ENCODE measurements at regions not wholly inside any gene's neighbourhood (a gene's known extent, or its start where the extent isn't known, plus 50 kb on each side); places are given as distances from the start of the nearest gene placed in this dataset.

DNA sequence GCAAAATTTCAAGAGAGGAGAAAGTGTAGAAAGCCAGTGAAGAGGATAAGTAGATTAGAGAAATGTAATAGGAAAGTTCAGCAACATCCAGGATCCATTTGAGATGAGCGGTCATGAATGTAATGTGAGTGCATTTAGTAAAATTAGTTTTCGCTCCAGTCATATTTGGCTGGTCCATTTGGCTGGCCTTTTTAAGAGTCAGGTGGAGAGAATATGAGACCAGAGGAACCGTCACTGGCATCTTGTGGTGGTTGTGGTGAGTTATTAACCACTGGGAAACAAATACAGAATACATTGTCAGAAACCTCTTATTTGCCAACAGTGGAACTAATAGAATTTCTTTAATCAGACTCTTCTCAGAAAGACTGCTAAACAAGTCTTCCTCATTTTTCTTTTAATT, 1064.3 kb upstream of the CDH2 start:
- CTCF ChIA-PET, result no interaction called here
- Mint-ChIP-seq H3K27ac (no peak overlapping the region), H3K9me3 (peaks cover 7% of the 10 kb centered on the region), H3K36me3 (ENCODE audit: low read depth) (no peaks in the 10 kb centered on the region), H3K27me3 (ENCODE audit: low read depth) (no peaks in the 10 kb centered on the region), H3K4me3 (no peak overlapping the region), H3K4me1 (ENCODE audit: low read depth) (no peaks in the 10 kb centered on the region)
- no peak for DNase-seq
- intact Hi-C loops (cut with micrococcal nuclease), result no loop called here

DNA sequence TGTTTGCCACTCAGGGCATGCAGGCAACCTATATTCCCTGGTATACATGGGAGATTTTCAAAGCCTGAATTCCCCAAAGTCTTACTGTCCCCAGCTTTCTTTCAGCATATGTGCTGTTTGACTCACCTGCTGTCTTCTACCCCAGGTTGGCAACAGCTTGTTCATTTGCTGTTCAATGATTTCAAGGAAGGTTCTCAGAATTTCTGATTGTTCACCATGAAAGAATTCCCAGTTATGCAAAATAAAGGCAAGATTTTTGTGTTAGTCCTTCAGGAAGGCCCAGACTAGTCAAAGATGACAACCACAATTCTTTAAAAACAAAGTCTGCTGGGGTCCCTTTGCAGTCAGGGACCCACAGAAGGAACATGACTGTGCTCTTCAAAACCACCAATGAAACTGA, 1057.8 kb upstream of the CDH2 start:
- no peaks in the 10 kb centered on the region for H3K4me1 Mint-ChIP-seq (ENCODE audit: low read depth)
- CTCF ChIA-PET, result no interaction called here
- no peaks in the 10 kb centered on the region for H3K27me3 Mint-ChIP-seq (ENCODE audit: low read depth)
- intact Hi-C loops (cut with micrococcal nuclease), result no loop called here
- H3K27ac Mint-ChIP-seq, result no peak overlapping the region
- no peak overlapping the region for H3K4me3 Mint-ChIP-seq
- H3K9me3 Mint-ChIP-seq, result peaks cover 14% of the 10 kb centered on the region
- DNase-seq, result no peak
- no peaks in the 10 kb centered on the region for H3K36me3 Mint-ChIP-seq (ENCODE audit: low read depth)

GRCh38 chr18:29226213-29226612, 1049.3 kb upstream of the CDH2 start:
- Mint-ChIP-seq H3K27me3 (ENCODE audit: low read depth) (no peaks in the 10 kb centered on the region), H3K9me3 (peaks cover 12% of the 10 kb centered on the region), H3K27ac (no peak overlapping the region), H3K4me1 (ENCODE audit: low read depth) (no peaks in the 10 kb centered on the region), H3K4me3 (no peak overlapping the region), H3K36me3 (ENCODE audit: low read depth) (no peaks in the 10 kb centered on the region)
- no peak for DNase-seq
- intact Hi-C loops (cut with micrococcal nuclease), result no loop called here
- CTCF ChIA-PET, result no interaction called here

- no peaks in the 10 kb centered on the region for H3K27me3 Mint-ChIP-seq (ENCODE audit: low read depth)
- CTCF ChIA-PET, result no interaction called here
- no peak overlapping the region for H3K27ac Mint-ChIP-seq
- no peaks in the 10 kb centered on the region for H3K4me1 Mint-ChIP-seq (ENCODE audit: low read depth)
- peaks cover 13% of the 10 kb centered on the region for H3K9me3 Mint-ChIP-seq
- DNase-seq, result no peak
- H3K36me3 Mint-ChIP-seq (ENCODE audit: low read depth), result no peaks in the 10 kb centered on the region
- no peak overlapping the region for H3K4me3 Mint-ChIP-seq
- intact Hi-C loops (cut with micrococcal nuclease), result no loop called here
Measured at GRCh38 chr18:29225351-29225750, 1048.4 kb upstream of the CDH2 start.

- Mint-ChIP-seq H3K9me3 (peaks cover 21% of the 10 kb centered on the region), H3K27ac (no peak overlapping the region), H3K36me3 (ENCODE audit: low read depth) (no peaks in the 10 kb centered on the region), H3K4me1 (ENCODE audit: low read depth) (no peaks in the 10 kb centered on the region), H3K4me3 (no peak overlapping the region), H3K27me3 (ENCODE audit: low read depth) (no peaks in the 10 kb centered on the region)
- intact Hi-C loops (cut with micrococcal nuclease), result no loop called here
- CTCF ChIA-PET, result no interaction called here
- no peak for DNase-seq
Measured at GRCh38 chr18:29218091-29218490, 1041.2 kb upstream of the CDH2 start.

DNA sequence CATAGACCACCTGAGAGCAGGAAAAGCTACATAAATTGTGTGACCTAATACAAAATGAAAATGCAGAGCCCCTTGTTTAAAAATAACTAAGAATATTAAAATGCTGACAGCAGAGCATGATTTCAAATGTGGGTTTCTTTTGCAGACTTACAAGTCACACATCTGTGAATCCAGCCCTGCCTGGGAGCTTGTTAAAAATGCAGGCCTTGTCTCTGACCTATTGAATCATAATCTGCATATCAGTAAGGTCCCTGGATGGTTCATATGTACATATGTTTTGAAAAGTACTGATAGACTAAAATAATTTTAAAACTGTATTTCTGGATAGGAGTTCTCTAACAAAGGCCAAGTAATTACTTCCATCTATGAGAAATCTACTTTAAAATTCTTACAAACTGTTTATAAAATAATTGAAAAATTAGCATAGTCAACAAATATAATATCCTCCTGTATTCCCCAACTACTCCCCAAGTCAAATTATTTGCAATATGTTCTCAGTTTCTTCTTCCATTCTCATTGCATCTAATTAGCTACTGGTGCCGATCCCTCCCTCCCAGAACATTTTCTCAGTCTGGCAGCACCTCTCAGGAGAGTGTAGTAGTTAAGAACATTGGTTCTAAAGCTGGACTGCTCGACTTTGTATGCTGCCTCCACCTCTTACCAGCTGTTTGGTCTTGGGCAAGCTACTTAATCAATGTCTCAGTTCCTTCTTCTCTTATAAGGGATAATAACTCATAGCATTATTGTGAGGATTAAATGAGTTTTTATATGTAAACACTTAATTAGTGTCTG, 1040.4 kb upstream of the CDH2 start:
- no peak for DNase-seq
- Mint-ChIP-seq H3K4me3 (no peak overlapping the region), H3K27ac (no peak overlapping the region), H3K4me1 (ENCODE audit: low read depth) (no peaks in the 10 kb centered on the region), H3K9me3 (peaks cover 23% of the 10 kb centered on the region), H3K27me3 (ENCODE audit: low read depth) (no peaks in the 10 kb centered on the region), H3K36me3 (ENCODE audit: low read depth) (no peaks in the 10 kb centered on the region)
- CTCF ChIA-PET, result no interaction called here
- intact Hi-C loops (cut with micrococcal nuclease), result no loop called here

- intact Hi-C loops (cut with micrococcal nuclease), result no loop called here
- Mint-ChIP-seq H3K4me3 (no peak overlapping the region), H3K27me3 (ENCODE audit: low read depth) (no peaks in the 10 kb centered on the region)
Measured at GRCh38 chr18:29198834-29199233, 1021.9 kb upstream of the CDH2 start.

DNA sequence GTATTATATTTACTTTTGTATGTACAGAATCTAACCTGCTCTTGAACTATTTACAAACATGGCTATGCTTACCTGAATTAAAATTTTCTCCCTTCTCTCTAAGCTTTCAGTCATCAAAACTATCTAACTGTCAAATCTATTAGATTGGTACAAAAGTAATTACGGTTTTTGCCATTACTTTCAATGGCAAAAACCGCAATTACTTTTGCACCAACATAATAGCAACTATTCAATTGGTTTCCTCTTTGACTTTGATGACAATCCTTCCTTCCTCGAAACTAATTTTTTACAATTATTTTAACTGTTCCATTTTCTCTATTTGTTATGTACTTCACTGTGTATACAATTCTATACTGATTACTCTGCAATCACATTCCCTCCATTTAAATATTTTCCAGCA, 1019.4 kb upstream of the CDH2 start:
- no peak for DNase-seq
- Mint-ChIP-seq H3K4me1 (ENCODE audit: low read depth) (no peaks in the 10 kb centered on the region), H3K9me3 (peaks cover 11% of the 10 kb centered on the region), H3K27ac (no peak overlapping the region), H3K36me3 (ENCODE audit: low read depth) (no peaks in the 10 kb centered on the region), H3K4me3 (no peak overlapping the region), H3K27me3 (ENCODE audit: low read depth) (no peaks in the 10 kb centered on the region)
- intact Hi-C loops (cut with micrococcal nuclease), result no loop called here
- CTCF ChIA-PET, result no interaction called here

More at GRCh38 chr18:29198834-29199233, 1021.9 kb upstream of the CDH2 start:
- Mint-ChIP-seq H3K36me3 (ENCODE audit: low read depth) (no peaks in the 10 kb centered on the region), H3K9me3 (peaks cover 16% of the 10 kb centered on the region), H3K4me1 (ENCODE audit: low read depth) (no peaks in the 10 kb centered on the region), H3K27ac (no peak overlapping the region)
- no peak for DNase-seq
- CTCF ChIA-PET, result no interaction called here

- Mint-ChIP-seq H3K27me3 (ENCODE audit: low read depth) (no peaks in the 10 kb centered on the region), H3K27ac (no peak overlapping the region), H3K9me3 (peaks cover 3% of the 10 kb centered on the region), H3K4me3 (no peak overlapping the region), H3K36me3 (ENCODE audit: low read depth) (no peaks in the 10 kb centered on the region), H3K4me1 (ENCODE audit: low read depth) (no peaks in the 10 kb centered on the region)
- CTCF ChIA-PET, result no interaction called here
- intact Hi-C loops (cut with micrococcal nuclease), result no loop called here
- no peak for DNase-seq
Measured at GRCh38 chr18:29191263-29191662, 1014.3 kb upstream of the CDH2 start.

- Mint-ChIP-seq H3K27me3 (ENCODE audit: low read depth) (no peaks in the 10 kb centered on the region), H3K36me3 (ENCODE audit: low read depth) (no peaks in the 10 kb centered on the region), H3K4me1 (ENCODE audit: low read depth) (no peaks in the 10 kb centered on the region), H3K27ac (no peak overlapping the region), H3K9me3 (peaks cover 3% of the 10 kb centered on the region), H3K4me3 (no peak overlapping the region)
- CTCF ChIA-PET, result no interaction called here
- no peak for DNase-seq
- intact Hi-C loops (cut with micrococcal nuclease), result no loop called here
Measured at GRCh38 chr18:29188760-29189159, 1011.8 kb upstream of the CDH2 start.

DNA sequence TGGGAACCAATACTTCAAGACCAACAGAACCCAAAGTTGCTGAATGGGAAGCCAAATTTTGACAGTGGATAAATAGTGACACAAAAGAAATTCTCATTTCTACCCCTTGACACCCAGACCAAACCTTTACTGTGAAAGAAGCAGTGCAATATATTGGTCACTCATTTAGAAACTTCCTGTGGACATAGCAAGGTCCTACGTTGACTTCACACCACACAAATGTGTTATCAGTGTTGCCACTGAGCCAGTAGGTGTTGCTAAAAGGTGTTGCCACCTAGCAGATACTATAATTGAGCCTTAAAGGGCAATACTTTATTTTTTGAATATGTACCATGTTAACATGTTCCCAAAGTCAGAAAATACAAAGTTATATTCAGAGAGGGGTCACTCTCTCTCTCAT, 1008.9 kb upstream of the CDH2 start:
- Mint-ChIP-seq H3K4me3 (no peak overlapping the region), H3K27ac (no peak overlapping the region), H3K9me3 (peaks cover 3% of the 10 kb centered on the region), H3K4me1 (ENCODE audit: low read depth) (no peaks in the 10 kb centered on the region), H3K36me3 (ENCODE audit: low read depth) (no peaks in the 10 kb centered on the region), H3K27me3 (ENCODE audit: low read depth) (no peaks in the 10 kb centered on the region)
- no peak for DNase-seq
- intact Hi-C loops (cut with micrococcal nuclease), result no loop called here
- CTCF ChIA-PET, result no interaction called here

DNA sequence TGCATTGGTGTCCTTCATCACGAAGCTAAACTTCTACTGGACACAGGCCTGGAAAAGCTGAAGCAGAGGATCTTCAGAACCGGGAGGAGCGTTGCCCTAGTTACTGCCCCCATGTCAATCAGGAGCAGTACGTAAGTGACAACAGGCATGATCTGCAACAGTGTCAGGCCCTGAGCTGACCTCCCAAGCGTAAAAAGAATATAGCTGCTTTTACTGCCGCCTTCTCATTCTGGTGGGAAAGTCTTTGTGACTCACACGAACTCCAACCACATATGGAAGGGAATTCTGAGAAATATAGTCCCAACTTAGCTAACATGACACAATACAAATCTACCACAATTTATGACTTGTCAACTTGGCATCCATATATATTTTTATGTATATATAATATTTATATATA, 1007.7 kb upstream of the CDH2 start:
- Mint-ChIP-seq H3K36me3 (ENCODE audit: low read depth) (no peaks in the 10 kb centered on the region), H3K27ac (no peak overlapping the region), H3K4me3 (no peak overlapping the region), H3K9me3 (peaks cover under 1% of the 10 kb centered on the region), H3K4me1 (ENCODE audit: low read depth) (no peaks in the 10 kb centered on the region), H3K27me3 (ENCODE audit: low read depth) (no peaks in the 10 kb centered on the region)
- CTCF ChIA-PET, result no interaction called here
- no peak for DNase-seq
- intact Hi-C loops (cut with micrococcal nuclease), result no loop called here

DNA sequence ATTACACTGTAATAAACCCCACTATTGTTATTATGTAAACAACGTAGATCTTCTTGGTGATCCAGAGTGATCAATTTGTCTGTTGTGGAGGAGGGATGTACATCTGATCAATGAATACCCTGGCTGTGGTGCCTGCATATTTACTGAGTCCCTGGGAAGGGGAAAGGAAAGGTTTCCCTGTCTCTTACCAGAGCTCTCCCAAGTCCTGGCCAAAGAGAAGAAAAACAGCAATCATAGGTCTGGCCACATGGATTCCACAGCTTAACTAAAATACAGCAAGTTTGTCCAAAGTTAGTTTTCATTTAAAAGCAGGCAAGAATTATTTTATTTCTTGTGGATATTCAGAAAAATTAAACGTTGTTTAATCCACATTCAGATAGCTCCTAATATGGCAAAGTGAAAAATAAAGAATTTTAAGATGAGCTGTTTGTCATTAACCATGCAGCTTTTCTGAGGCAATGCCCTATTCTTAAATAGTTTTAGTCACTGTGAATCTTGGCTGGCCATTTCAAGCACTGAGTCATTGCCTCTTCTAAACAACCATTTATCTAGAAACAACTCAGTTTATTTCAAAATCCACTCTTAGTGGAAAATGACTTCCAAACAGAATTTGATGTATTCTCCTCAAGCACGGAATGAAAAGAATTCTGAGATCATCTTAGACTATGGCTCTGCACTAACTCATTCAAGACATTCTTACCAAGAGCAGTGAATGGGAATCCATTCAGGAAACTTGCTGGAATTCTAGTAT, 1004.4 kb upstream of the CDH2 start:
- CTCF ChIA-PET, result no interaction called here
- Mint-ChIP-seq H3K4me1 (ENCODE audit: low read depth) (no peaks in the 10 kb centered on the region), H3K4me3 (no peak overlapping the region), H3K27me3 (ENCODE audit: low read depth) (no peaks in the 10 kb centered on the region), H3K9me3 (no peaks in the 10 kb centered on the region), H3K36me3 (ENCODE audit: low read depth) (no peaks in the 10 kb centered on the region), H3K27ac (no peak overlapping the region)
- DNase-seq, result no peak
- intact Hi-C loops (cut with micrococcal nuclease), result no loop called here

Measured in activated naive CD4-positive, alpha-beta T cell treated with anti-CD3 and anti-CD28 coated beads for 36 hours (primary cell).